GM12875 (cell line): ENCODE measurements at regions not wholly inside any gene's neighbourhood (a gene's known extent, or its start where the extent isn't known, plus 50 kb on each side); places are given as distances from the start of the nearest gene placed in this dataset.

Source experiments
- H3K4me3 ChIP-seq: one replicate; pipeline ENCODE4 v1.5.1; 2011; ENCODE audit warnings: low read depth, low read length, control low read depth
- CTCF ChIP-seq: IDR thresholded peaks from 2 replicates; pipeline ENCODE4 v1.5.1; 2011; ENCODE audit warnings: low read depth, mild to moderate bottlenecking, control low read depth, inconsistent platforms, low read length, moderate library complexity, borderline replicate concordance; ENCODE audit not compliant: insufficient read depth

- no peak overlapping the region for H3K4me3 ChIP-seq
- no peak for TF ChIP-seq CTCF
Observed at GRCh38 chr1:50268049-50268448, 155.2 kb downstream of the DMRTA2 start.

- H3K4me3 ChIP-seq, result no peak overlapping the region
- TF ChIP-seq CTCF, result no peak
Observed at GRCh38 chr1:50266509-50266908, 156.7 kb downstream of the DMRTA2 start.

- TF ChIP-seq CTCF, result no peak
- no peak overlapping the region for H3K4me3 ChIP-seq
Observed at GRCh38 chr1:50265790-50266314, 157.1 kb downstream of the ELAVL4 start.

GRCh38 chr1:50264590-50264989 lies 155.9 kb downstream of the ELAVL4 start:
- TF ChIP-seq CTCF, result no peak
- no peak overlapping the region for H3K4me3 ChIP-seq

- no peak overlapping the region for H3K4me3 ChIP-seq
- no peak for TF ChIP-seq CTCF
Observed at GRCh38 chr1:50262436-50262835, 153.7 kb downstream of the ELAVL4 start.

- TF ChIP-seq CTCF, result no peak
- H3K4me3 ChIP-seq, result no peak overlapping the region
Observed at GRCh38 chr1:50261951-50262350, 153.2 kb downstream of the ELAVL4 start.

- no peak overlapping the region for H3K4me3 ChIP-seq
- TF ChIP-seq CTCF, result no peak
Observed at GRCh38 chr1:50257940-50258685, 149.4 kb downstream of the ELAVL4 start.
